GM19397 (cell line): ENCODE measurements at regions not wholly inside any gene's neighbourhood (a gene's known extent, or its start where the extent isn't known, plus 50 kb on each side); places are given as distances from the start of the nearest gene placed in this dataset.
A peak's percentile ranks its signal among the peaks of the same experiment; 100 is the strongest.

Experiments used
- ATAC-seq: cut with Tn5 transposase; IDR thresholded peaks from one replicate; pipeline ENCODE4 v1.9.1; 2021; ENCODE audit warnings: mild to moderate bottlenecking, moderate library complexity; ENCODE audit not compliant: unreplicated experiment

GRCh38 chr3:18778598-18778997 is 353.5 kb upstream of the SATB1 start:
- ATAC-seq, result no peak

GRCh38 chr3:18778094-18778493 is 353.0 kb upstream of the SATB1 start:
- no peak for ATAC-seq

GRCh38 chr3:18775501-18775900 is 350.4 kb upstream of the SATB1 start:
- no peak for ATAC-seq

- no peak for ATAC-seq
Measured at GRCh38 chr3:18774319-18775088, 349.4 kb upstream of the SATB1 start.

GRCh38 chr3:18772699-18773305 is 347.7 kb upstream of the SATB1 start:
- no peak for ATAC-seq

GRCh38 chr3:18771931-18772330 is 346.8 kb upstream of the SATB1 start:
- ATAC-seq, result no peak

DNA sequence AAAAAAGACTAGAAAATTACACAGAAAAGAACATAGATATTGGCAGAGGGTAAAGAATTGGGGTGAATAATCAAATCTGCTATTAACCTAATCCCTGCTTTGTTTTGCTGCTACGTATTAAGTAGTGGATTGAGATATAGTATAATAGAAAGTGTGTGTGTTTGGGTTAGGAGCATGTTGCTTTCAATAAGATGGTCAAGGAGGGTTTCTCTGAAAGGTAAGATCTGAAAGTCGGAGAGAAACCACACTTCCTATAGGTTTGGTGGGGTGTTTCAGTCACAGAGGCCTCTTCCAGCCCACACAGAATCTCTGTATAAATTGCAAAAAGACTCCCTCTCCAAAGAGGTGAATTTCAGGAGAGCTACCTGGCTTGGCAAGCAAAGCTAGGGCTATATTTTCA is 345.7 kb upstream of the SATB1 start:
- ATAC-seq, result no peak

DNA sequence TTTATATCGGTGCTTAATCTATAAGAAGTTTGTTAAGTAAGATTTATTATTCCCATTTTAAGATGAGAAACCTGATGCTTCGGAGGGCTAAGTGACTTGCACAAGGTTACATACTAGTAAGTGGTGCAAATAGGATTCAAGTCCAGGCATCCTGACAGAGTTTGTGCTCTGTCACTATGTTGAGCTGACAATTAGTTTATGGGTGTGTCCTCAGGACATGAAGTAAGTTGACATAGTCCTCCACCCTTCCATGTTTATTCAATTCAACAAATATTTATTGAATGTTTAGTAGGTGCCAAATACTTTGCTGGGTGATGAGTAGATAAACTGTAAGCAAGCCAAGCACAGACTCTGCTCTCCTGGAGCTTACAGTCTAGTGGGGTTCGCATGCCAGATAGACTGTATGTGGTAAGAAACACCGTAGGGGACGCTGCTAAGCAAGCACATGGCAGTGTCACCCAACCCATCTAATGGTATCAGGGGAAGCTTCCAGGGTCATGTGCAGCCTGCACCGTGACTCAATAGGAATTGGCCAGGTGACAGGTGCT is 342.7 kb upstream of the SATB1 start:
- no peak for ATAC-seq

DNA sequence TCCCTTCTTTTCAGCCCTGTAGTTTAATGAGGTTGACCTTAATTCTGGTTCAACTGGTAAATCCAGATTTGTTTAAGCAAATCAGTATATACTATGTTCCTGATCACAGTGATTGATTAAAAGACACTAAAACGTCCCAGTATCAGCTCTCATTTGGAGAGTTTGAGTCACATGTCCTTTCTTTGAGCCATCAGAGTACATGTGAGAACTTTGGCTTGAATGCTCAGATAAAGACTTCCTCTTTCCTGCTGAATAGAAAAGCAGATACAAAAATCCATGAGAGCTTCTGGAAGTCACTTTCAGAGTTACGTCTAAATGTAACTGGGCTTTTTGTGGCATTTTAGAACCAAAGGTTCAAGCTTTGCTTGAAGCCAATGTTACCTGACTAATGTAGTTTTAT is 341.8 kb upstream of the SATB1 start:
- ATAC-seq, result no peak

DNA sequence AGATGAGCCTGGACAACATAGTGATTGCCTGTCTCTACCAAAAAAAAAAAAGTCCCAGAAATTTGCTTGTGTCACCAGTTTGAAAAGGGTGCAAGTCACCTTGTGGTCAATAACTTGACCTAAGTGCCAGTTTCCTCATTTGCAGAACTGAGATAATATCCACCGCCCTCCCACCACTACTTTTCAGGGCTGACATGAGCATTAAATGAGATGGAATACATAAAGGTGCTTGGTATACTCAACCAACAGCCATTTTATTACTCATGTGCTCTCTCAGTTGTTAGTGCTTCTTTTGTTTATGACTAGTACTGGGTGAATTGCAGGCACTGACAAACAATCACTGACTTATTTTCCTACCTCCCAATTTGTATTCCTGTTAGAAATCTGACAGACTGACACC is 340.5 kb upstream of the SATB1 start:
- no peak for ATAC-seq

- ATAC-seq, result no peak
Measured at GRCh38 chr3:18765161-18765560, 340.0 kb upstream of the SATB1 start.

GRCh38 chr3:18761530-18761929 is 336.4 kb upstream of the SATB1 start:
- no peak for ATAC-seq

GRCh38 chr3:18758047-18758704 is 333.0 kb upstream of the SATB1 start:
- peak; percentile 85 for ATAC-seq

DNA sequence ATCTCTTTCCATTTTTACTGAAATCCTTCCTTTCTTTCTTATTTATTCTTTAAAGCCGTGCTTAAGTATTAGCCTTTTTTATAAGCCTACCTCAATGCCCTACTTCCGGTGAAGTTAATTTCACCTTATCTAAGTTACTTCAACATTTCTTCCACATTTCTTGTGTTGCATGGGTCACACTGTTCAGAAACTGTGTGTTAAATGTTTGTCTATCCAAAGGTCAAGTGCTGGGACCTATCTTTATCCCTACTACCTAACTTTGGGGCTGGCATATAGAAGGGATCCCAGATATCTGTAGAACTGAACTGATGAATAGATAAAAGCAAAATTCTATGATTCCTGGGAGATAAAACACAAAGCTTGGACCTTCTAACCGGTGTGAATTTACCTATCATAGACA is 332.3 kb upstream of the SATB1 start:
- ATAC-seq, result no peak

DNA sequence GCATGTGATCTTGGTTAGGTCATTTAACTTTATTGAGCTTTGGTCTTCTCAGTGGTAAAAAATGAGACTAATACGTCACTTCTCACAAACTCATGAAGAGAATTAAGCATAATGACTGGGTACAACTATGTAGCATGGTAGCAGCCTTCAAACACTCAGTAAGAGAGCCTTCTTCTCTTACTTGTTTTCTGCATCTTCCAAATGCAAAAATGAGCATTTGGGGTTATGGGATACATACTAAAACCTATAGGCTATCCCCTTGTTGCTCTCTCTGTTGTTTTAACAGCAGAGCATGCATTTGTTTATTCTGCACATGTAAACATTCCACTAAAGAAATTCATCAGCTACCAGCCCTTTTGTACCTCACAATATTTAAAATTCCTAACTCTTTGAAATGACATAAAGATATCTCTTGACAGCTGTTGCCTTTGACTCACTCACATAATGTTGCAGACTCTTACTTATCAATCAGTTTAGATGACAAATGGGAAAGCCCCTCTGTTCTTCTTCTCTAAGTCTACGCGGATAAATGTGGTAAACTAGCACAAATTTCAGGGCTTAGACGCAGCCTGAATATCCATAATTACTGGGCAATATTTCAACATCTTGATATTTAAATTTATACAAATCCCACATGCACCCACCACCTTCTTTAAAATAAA is 327.3 kb upstream of the SATB1 start:
- ATAC-seq, result no peak

DNA sequence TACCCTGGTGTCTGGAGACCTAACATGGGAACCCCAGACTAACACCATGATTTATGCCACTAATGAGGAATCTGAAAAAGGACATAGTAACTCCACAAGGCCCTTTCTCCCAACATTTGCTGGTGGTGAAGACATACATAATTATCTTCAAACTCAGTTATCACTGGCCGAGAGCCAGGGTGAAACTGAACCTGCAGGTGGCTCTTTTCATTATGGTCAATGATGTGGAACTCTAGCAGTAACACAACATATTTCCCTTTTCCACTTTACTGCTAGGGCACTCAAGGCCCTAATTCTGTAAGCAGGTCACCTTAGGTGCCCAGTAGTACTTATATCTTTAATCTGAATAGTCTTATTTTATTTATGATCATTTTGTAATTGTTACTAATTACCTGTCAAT is 326.4 kb upstream of the SATB1 start:
- ATAC-seq, result no peak

DNA sequence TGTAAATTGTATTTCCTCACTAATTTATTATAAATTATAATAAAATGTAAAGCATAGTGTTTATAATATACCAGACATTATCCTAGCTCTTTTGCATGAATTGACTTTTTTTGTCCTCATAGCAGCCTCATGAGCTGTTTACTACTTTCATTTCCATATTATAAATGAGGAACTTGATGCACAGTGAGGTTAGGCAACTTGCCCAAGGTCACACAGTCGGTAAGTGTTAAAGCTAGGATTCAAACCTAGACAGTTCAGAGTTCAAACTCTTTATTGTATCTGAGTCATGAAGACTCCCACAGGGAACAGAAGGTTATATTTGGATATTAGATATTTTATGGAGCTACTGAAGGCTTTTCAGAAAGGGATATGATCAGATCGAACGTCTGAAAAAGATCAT is 322.2 kb upstream of the SATB1 start:
- no peak for ATAC-seq

DNA sequence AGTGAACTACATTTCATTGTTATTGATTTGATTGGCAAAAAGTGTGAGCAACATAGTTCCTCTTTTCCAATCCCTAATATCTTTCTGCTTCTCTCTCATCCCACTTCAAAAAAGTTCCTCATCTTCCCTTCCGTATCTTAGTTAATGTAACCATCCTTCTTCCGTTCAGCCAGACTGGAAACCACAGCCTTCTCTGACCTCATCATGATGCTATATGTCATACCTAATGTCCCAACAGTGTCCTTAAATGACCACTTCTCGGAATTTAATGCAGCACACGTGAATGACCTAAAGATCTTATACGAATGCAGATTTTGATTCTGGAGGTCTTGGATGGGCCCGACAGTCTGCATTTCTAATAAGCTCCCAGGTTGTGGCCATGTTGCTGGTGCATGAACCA is 320.3 kb upstream of the SATB1 start:
- no peak for ATAC-seq

DNA sequence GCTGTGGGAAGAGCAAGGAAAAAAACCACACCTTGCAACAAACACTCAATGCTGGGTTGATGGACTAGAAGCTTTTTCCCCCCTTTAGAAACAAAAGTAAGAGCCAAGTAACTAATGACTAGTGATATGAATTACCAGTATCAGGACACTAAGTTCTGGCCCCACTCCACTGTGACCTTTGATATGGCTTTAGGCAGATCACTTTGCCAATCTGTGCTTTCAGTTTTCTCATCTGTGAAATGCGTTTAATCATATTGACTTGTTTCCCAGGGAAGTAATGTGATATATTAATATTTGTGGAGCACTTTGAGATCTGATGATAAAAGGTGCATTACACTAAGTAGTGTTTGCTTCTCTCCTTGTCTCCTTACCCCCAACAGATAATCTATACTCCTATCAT is 319.3 kb upstream of the SATB1 start:
- no peak for ATAC-seq

DNA sequence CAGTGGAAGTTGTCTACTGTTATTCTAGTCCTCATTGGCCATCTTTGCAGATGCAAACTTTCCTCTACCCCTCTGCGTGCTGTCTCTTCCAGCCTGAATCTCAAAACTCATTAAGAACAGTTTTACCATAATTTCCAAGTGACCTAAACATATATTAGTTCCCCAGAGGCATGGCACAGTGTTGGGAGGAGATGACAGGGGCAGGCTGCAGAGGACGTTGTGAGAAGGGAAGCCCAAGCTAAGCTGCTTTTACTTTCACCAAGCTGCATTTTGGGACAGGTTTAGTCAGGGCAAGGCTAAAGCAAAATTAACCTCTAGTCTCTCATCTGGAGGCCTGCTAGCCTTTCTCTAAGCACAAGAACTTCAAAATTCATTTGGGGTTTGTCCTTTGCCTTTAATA is 318.6 kb upstream of the SATB1 start:
- no peak for ATAC-seq
